ENCODE measurements at regions not wholly inside any gene's neighbourhood (a gene's known extent, or its start where the extent isn't known, plus 50 kb on each side); places are given as distances from the start of the nearest gene placed in this dataset.

GRCh38 chr5:154694159-154694558 lies 61.0 kb upstream of the LARP1 start:
- H3K27me3 ChIP-seq (ENCODE audit: control insufficient read depth in 2 of 2, insufficient read depth in 2 of 2, low read length in 2 of 2) = peaks cover 0 to 2% of the 10 kb centered on the region in 2 experiments
- H3K9me1 ChIP-seq (replicated peaks; ENCODE audit: control insufficient read depth, extremely low read depth, insufficient read depth, low read length) = no peaks in the 10 kb centered on the region
- H3K4me1 ChIP-seq (ENCODE audit: control insufficient read depth, extremely low read depth, insufficient read depth, low read length) = peaks cover 2% of the 10 kb centered on the region
- POLR2A ChIA-PET = no interaction called here
- CTCF ChIA-PET = no interaction called here
- no peak overlapping the region for H3K4me3 ChIP-seq (replicated peaks in 1 of 3; ENCODE audit: insufficient read depth in 1 of 3, low read depth in 1 of 3, low read length in 3 of 3)
- H3K27ac ChIP-seq (ENCODE audit: insufficient read depth, low read depth, low read length) = no peak overlapping the region
- intact Hi-C loops (cut with micrococcal nuclease) = no loop called here
- BruUV-seq (replicated peaks) = no TSS peak
- no peak overlapping the region for H3K4me2 ChIP-seq (ENCODE audit: insufficient read depth, low read length)
- H4K20me1 ChIP-seq (replicated peaks; ENCODE audit: control insufficient read depth, extremely low read depth, insufficient read depth, low read length) = no peaks in the 10 kb centered on the region
- TF ChIP-seq MAX (IDR thresholded peaks at IDR 0.05; ENCODE audit: insufficient read depth, insufficient read length) (no peak), FOS (IDR thresholded peaks at IDR 0.05; ENCODE audit: borderline replicate concordance, insufficient read depth, low read length) (no peak), POLR2A (IDR thresholded peaks at IDR 0.05; ENCODE audit: low read depth, low read length) (no peak), POLR2AphosphoS5 (IDR thresholded peaks at IDR 0.05; ENCODE audit: insufficient read depth, low read depth, low read length) (no peak), MYC (IDR thresholded peaks at IDR 0.05; ENCODE audit: low read depth, low read length) (no peak), JUN (IDR thresholded peaks at IDR 0.05; ENCODE audit: borderline replicate concordance, insufficient read depth, insufficient read length, low read depth) (no peak), CTCF (IDR thresholded peaks at IDR 0.05; ENCODE audit: extremely low read depth in 1 of 2, insufficient read depth in 1 of 2, low read depth in 1 of 2, low read length in 2 of 2) (no peak), EZH2 (IDR thresholded peaks at IDR 0.05; ENCODE audit: borderline replicate concordance, low read depth, low read length, severe bottlenecking) (no peak), GATA2 (IDR thresholded peaks at IDR 0.05; ENCODE audit: insufficient read depth, insufficient read length, low read depth, low read length) (no peak)
- H3K9ac ChIP-seq (replicated peaks; ENCODE audit: extremely low read depth, insufficient read depth, low read length) = no peak overlapping the region
- FAIRE-seq (no peak), DNase-seq (ENCODE audit: low read depth, low spot score) (no peak)
- dilution Hi-C loops (cut with MboI; ENCODE audit: extremely low pct_ligation_motif_present, low sequenced_read_pairs) = no loop called here
- no peaks in the 10 kb centered on the region for H3K79me2 ChIP-seq (ENCODE audit: control insufficient read depth, insufficient read depth, low read length)
- no peaks in the 10 kb centered on the region for H3K36me3 ChIP-seq (ENCODE audit: control insufficient read depth in 2 of 2, extremely low read depth in 1 of 2, insufficient read depth in 2 of 2, low read length in 2 of 2)
- H2AFZ ChIP-seq (ENCODE audit: low read depth, low read length) = no peak overlapping the region
- no peaks in the 10 kb centered on the region for H3K9me3 ChIP-seq (replicated peaks; ENCODE audit: control insufficient read depth, insufficient read depth, low read length)

All from endothelial cell of umbilical vein (primary cell).